Calu3 (cell line): ENCODE measurements at regions not wholly inside any gene's neighbourhood (a gene's known extent, or its start where the extent isn't known, plus 50 kb on each side); places are given as distances from the start of the nearest gene placed in this dataset.

Experiments
- BruUV-seq: library from RNA; stranded (reverse); fragments of 400-500 nt; replicated peaks from 2 replicates; lab custom pipeline; 2021; lab: Mats Ljungman, UMichigan
- CTCF ChIA-PET: fragments of 300-600 bp; sonication (Branson Sonifier 250); formaldehyde crosslinking; loops from one replicate; lab custom pipeline; 2022; ENCODE audit warnings: antibody characterized with exemption; lab: Charles Lee
- DNase-seq: peaks from one replicate; pipeline ENCODE4 v3.0.0; 2022
- H3K27ac Mint-ChIP-seq: one replicate; pipeline ENCODE4 v1.8.0; 2022; ENCODE audit warnings: mixed read lengths; ENCODE audit not compliant: unreplicated experiment
- H3K27me3 Mint-ChIP-seq: one replicate; pipeline ENCODE4 v1.8.0; 2022; ENCODE audit warnings: mixed read lengths; ENCODE audit not compliant: unreplicated experiment
- H3K36me3 Mint-ChIP-seq: one replicate; pipeline ENCODE4 v1.8.0; 2022; ENCODE audit warnings: mild to moderate bottlenecking, moderate library complexity, mixed read lengths; ENCODE audit not compliant: insufficient read depth, unreplicated experiment
- H3K4me1 Mint-ChIP-seq: one replicate; pipeline ENCODE4 v1.8.0; 2022; ENCODE audit warnings: mild to moderate bottlenecking, low read depth, mixed read lengths; ENCODE audit not compliant: unreplicated experiment
- H3K4me3 Mint-ChIP-seq: one replicate; pipeline ENCODE4 v1.8.0; 2022; ENCODE audit warnings: mild to moderate bottlenecking, low read depth, moderate library complexity, mixed read lengths; ENCODE audit not compliant: unreplicated experiment
- H3K9me3 Mint-ChIP-seq: one replicate; pipeline ENCODE4 v1.8.0; 2022; ENCODE audit warnings: low read depth, mixed read lengths; ENCODE audit not compliant: unreplicated experiment
- CTCF ChIP-seq: fragments of 200-600 bp; IDR thresholded peaks from one replicate; pipeline ENCODE4 v1.8.0; 2022; ENCODE audit warnings: antibody characterized with exemption; ENCODE audit not compliant: unreplicated experiment
- intact Hi-C: fragments of 100-400 bp; cut with micrococcal nuclease; formaldehyde crosslinking; loops from one replicate; pipeline ENCODE4 v1.10.0; 2022; ENCODE audit not compliant: unreplicated experiment

GRCh38 chr1:234778221-234779159, 168.5 kb upstream of the IRF2BP2 start:
- Mint-ChIP-seq H3K9me3 (no peaks in the 10 kb centered on the region), H3K27me3 (no peaks in the 10 kb centered on the region), H3K36me3 (no peaks in the 10 kb centered on the region), H3K4me1 (no peaks in the 10 kb centered on the region), H3K4me3 (no peak overlapping the region), H3K27ac (no peak overlapping the region)
- no TSS peak for BruUV-seq
- DNase-seq = no peak
- CTCF ChIA-PET = no interaction called here
- intact Hi-C loops = no loop called here
- no peak for TF ChIP-seq CTCF

GRCh38 chr1:234777856-234778220, 167.9 kb upstream of the IRF2BP2 start:
- TF ChIP-seq CTCF = no peak
- intact Hi-C loops = no loop called here
- no TSS peak for BruUV-seq
- Mint-ChIP-seq H3K27ac (no peak overlapping the region), H3K27me3 (no peaks in the 10 kb centered on the region), H3K36me3 (no peaks in the 10 kb centered on the region), H3K9me3 (no peaks in the 10 kb centered on the region), H3K4me3 (no peak overlapping the region), H3K4me1 (peaks cover 1% of the 10 kb centered on the region)
- CTCF ChIA-PET = no interaction called here
- DNase-seq = no peak

GRCh38 chr1:234776876-234777855, 167.2 kb upstream of the IRF2BP2 start:
- DNase-seq = no peak
- intact Hi-C loops = no loop called here
- CTCF ChIA-PET = interaction anchor here (1.0 kb wide), 1 partner anchor 53 kb away, joined by 5 read pairs; no protein-coding TSS in a partner anchor
- no peak for TF ChIP-seq CTCF
- Mint-ChIP-seq H3K9me3 (no peaks in the 10 kb centered on the region), H3K27me3 (no peaks in the 10 kb centered on the region), H3K4me1 (peaks cover 8% of the 10 kb centered on the region), H3K27ac (no peak overlapping the region), H3K4me3 (no peak overlapping the region), H3K36me3 (peaks cover 6% of the 10 kb centered on the region)
- BruUV-seq = no TSS peak

GRCh38 chr1:234776256-234776875, 166.4 kb upstream of the IRF2BP2 start:
- no peak for TF ChIP-seq CTCF
- peaks cover 16% of the 10 kb centered on the region for H3K4me1 Mint-ChIP-seq
- CTCF ChIA-PET = interaction anchor here (1.0 kb wide), 1 partner anchor 52 kb away, joined by 5 read pairs; no protein-coding TSS in a partner anchor

More at GRCh38 chr1:234776256-234776875, 166.4 kb upstream of the IRF2BP2 start:
- Mint-ChIP-seq H3K27me3 (no peaks in the 10 kb centered on the region), H3K36me3 (peaks cover 6% of the 10 kb centered on the region), H3K9me3 (no peaks in the 10 kb centered on the region), H3K4me3 (no peak overlapping the region), H3K27ac (no peak overlapping the region)
- intact Hi-C loops = no loop called here
- BruUV-seq = no TSS peak
- no peak for DNase-seq
